ENCODE measurements at regions not wholly inside any gene's neighbourhood (a gene's known extent, or its start where the extent isn't known, plus 50 kb on each side); places are given as distances from the start of the nearest gene placed in this dataset.

DNA sequence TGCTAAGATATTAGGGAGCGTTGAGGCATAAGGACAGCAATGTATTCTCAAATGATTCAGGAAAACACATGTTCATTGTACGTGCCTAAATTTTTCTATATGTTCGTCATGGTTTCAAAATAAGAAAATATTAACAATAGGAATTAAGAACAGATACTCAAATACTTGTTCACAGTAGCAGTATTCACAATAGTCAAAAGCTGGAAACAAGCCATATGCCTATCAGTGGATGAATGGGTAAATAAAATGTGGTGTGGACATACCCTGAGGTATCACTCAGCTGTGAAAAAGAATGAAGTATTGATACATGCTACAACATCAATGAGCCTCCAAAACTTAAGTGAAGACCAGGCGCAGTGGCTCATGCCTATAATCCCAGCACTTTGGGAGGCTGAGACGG is 84.7 kb upstream of the PTER start:
- TF ChIP-seq CTBP1 (IDR thresholded peaks at IDR 0.05; ENCODE audit: borderline replicate concordance), result no peak
- no peak for TF ChIP-seq SUZ12 (IDR thresholded peaks at IDR 0.05)
- TF ChIP-seq TARDBP (IDR thresholded peaks at IDR 0.05), result no peak
- TF ChIP-seq FOXA1 (IDR thresholded peaks at IDR 0.05), result no peak
- TF ChIP-seq ARNT (IDR thresholded peaks at IDR 0.05), result no peak
- no peak for TF ChIP-seq BHLHE40 (IDR thresholded peaks at IDR 0.05; ENCODE audit: borderline replicate concordance)
- no peak for TF ChIP-seq HDGF (IDR thresholded peaks at IDR 0.05; ENCODE audit: borderline replicate concordance)
- no peak for TF ChIP-seq SP1 (IDR thresholded peaks at IDR 0.05)

Data from HEK293T (cell line).